Loucy (cell line): ENCODE measurements at regions not wholly inside any gene's neighbourhood (a gene's known extent, or its start where the extent isn't known, plus 50 kb on each side); places are given as distances from the start of the nearest gene placed in this dataset.

ENCODE experiments used
- CTCF ChIP-seq: fragments of 200-600 bp; sonication (generic); conservative IDR thresholded peaks from 2 replicates; pipeline ENCODE4 v1.5.1; 2014; ENCODE audit warnings: mild to moderate bottlenecking, antibody characterized with exemption, low read length
- EZH2phosphoT487 ChIP-seq: fragments of 200-600 bp; IDR thresholded peaks from 2 replicates; pipeline ENCODE4 v1.6.1; 2018; ENCODE audit warnings: antibody characterized with exemption, mild to moderate bottlenecking, moderate library complexity, borderline replicate concordance

DNA sequence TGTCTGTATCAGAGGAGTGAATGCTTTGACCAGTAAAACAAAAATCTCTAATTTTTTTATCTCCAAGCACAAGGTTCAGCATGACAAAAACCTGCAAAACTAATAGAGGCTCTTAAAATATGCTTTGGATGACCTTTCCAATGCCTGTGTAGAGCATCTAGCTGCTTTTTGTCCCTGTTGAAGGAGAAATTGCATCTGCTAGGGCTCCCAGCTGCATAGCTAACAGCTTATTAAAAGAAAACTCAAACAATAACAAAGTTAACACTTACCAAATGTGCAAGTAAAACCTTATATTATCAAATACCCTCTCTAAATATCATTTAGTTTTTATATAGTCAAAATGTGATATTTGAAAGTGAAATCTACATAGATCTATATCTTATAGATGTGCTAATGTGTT is 378.6 kb downstream of the CD109 start:
- TF ChIP-seq CTCF (no peak), EZH2phosphoT487 (no peak)
